Parathyroid adenoma (tissue), 2 donors: ENCODE measurements at regions not wholly inside any gene's neighbourhood (a gene's known extent, or its start where the extent isn't known, plus 50 kb on each side); places are given as distances from the start of the nearest gene placed in this dataset.

Experiments used
- H2AFZ ChIP-seq: fragments of 300-600 bp; sonication (generic); one replicate; pipeline ENCODE4 v1.7.0; 2017; ENCODE audit warnings: antibody characterized with exemption, mild to moderate bottlenecking
- H3K27ac ChIP-seq: fragments of 300-600 bp; sonication (generic); one replicate; pipeline ENCODE4 v1.7.0; 2017
- H3K27me3 ChIP-seq: fragments of 300-600 bp; sonication (generic); one replicate; pipeline ENCODE4 v1.7.0; 2017; ENCODE audit warnings: low read length; ENCODE audit not compliant: control insufficient read depth, insufficient read depth
- H3K36me3 ChIP-seq: fragments of 300-600 bp; sonication (generic); one replicate; pipeline ENCODE4 v1.7.0; 2017; ENCODE audit warnings: low read length; ENCODE audit not compliant: control insufficient read depth, insufficient read depth
- H3K4me1 ChIP-seq: fragments of 300-600 bp; sonication (generic); one replicate; pipeline ENCODE4 v1.7.0; 2017; ENCODE audit warnings: control low read depth
- H3K4me2 ChIP-seq: fragments of 300-600 bp; sonication (generic); one replicate; pipeline ENCODE4 v1.7.0; 2017; ENCODE audit warnings: low read length
- H3K4me3 ChIP-seq: fragments of 300-600 bp; sonication (generic); one replicate; pipeline ENCODE4 v1.7.0; 2017; ENCODE audit warnings: low read depth, low read length
- H3K79me2 ChIP-seq: fragments of 300-600 bp; sonication (generic); one replicate; pipeline ENCODE4 v1.7.0; 2017; ENCODE audit warnings: control low read depth
- H3K9ac ChIP-seq: fragments of 300-600 bp; sonication (generic); one replicate; pipeline ENCODE4 v1.7.0; 2017; ENCODE audit warnings: mild to moderate bottlenecking
- H3K9me3 ChIP-seq: fragments of 300-600 bp; sonication (generic); one replicate; pipeline ENCODE4 v1.7.0; 2017; ENCODE audit warnings: low read length; ENCODE audit not compliant: control insufficient read depth
- CTCF ChIP-seq: fragments of 300-600 bp; sonication (generic); IDR thresholded peaks from one replicate; pipeline ENCODE4 v1.7.0; 2017; ENCODE audit warnings: antibody characterized with exemption, mild to moderate bottlenecking
- donor health status: primary hyperparathyroidism.

GRCh38 chrY:12459965-12460364, 241.1 kb upstream of the USP9Y start:
- Histone ChIP-seq H3K27ac (no peak overlapping the region), H3K36me3 (no peaks in the 10 kb centered on the region), H3K79me2 (no peaks in the 10 kb centered on the region), H3K27me3 (no peaks in the 10 kb centered on the region), H3K9ac (no peak overlapping the region), H3K9me3 (no peaks in the 10 kb centered on the region), H3K4me1 (no peaks in the 10 kb centered on the region), H3K4me3 (no peak overlapping the region), H3K4me2 (no peak overlapping the region), H2AFZ (no peak overlapping the region)
- TF ChIP-seq CTCF: no peak

- Histone ChIP-seq H2AFZ (no peak overlapping the region), H3K9me3 (no peaks in the 10 kb centered on the region), H3K4me1 (no peaks in the 10 kb centered on the region), H3K27me3 (no peaks in the 10 kb centered on the region), H3K4me3 (no peak overlapping the region), H3K27ac (no peak overlapping the region), H3K36me3 (no peaks in the 10 kb centered on the region), H3K4me2 (no peak overlapping the region), H3K9ac (no peak overlapping the region), H3K79me2 (no peaks in the 10 kb centered on the region)
- TF ChIP-seq CTCF: no peak
These were observed 236.9 kb upstream of the USP9Y start for GRCh38 chrY:12464155-12464554.

GRCh38 chrY:12465706-12466105, 235.3 kb upstream of the USP9Y start:
- Histone ChIP-seq H3K4me1 (no peaks in the 10 kb centered on the region), H3K4me3 (no peak overlapping the region), H3K27ac (no peak overlapping the region), H3K4me2 (no peak overlapping the region), H3K36me3 (no peaks in the 10 kb centered on the region), H3K9me3 (no peaks in the 10 kb centered on the region), H2AFZ (no peak overlapping the region), H3K27me3 (no peaks in the 10 kb centered on the region), H3K9ac (no peak overlapping the region), H3K79me2 (no peaks in the 10 kb centered on the region)
- no peak for TF ChIP-seq CTCF

GRCh38 chrY:12469081-12469480, 231.9 kb upstream of the USP9Y start:
- no peak for TF ChIP-seq CTCF
- no peaks in the 10 kb centered on the region for H3K9me3 ChIP-seq
- no peak overlapping the region for H3K27ac ChIP-seq
- H3K4me2 ChIP-seq: no peak overlapping the region
- H3K4me3 ChIP-seq: no peak overlapping the region
- H3K79me2 ChIP-seq: no peaks in the 10 kb centered on the region
- no peak overlapping the region for H3K9ac ChIP-seq
- no peak overlapping the region for H2AFZ ChIP-seq
- H3K27me3 ChIP-seq: no peaks in the 10 kb centered on the region
- no peaks in the 10 kb centered on the region for H3K4me1 ChIP-seq
- H3K36me3 ChIP-seq: no peaks in the 10 kb centered on the region

GRCh38 chrY:12474472-12474871, 226.6 kb upstream of the USP9Y start:
- Histone ChIP-seq H3K4me1 (no peaks in the 10 kb centered on the region), H3K27ac (no peak overlapping the region)
- no peak for TF ChIP-seq CTCF

More at GRCh38 chrY:12474472-12474871, 226.6 kb upstream of the USP9Y start:
- H3K27me3 ChIP-seq: no peaks in the 10 kb centered on the region
- no peak overlapping the region for H3K9ac ChIP-seq
- no peak overlapping the region for H3K4me3 ChIP-seq
- H3K4me2 ChIP-seq: no peak overlapping the region
- H2AFZ ChIP-seq: no peak overlapping the region
- no peaks in the 10 kb centered on the region for H3K36me3 ChIP-seq
- H3K9me3 ChIP-seq: no peaks in the 10 kb centered on the region
- H3K79me2 ChIP-seq: no peaks in the 10 kb centered on the region
